GM12878 (cell line): ENCODE measurements at regions not wholly inside any gene's neighbourhood (a gene's known extent, or its start where the extent isn't known, plus 50 kb on each side); places are given as distances from the start of the nearest gene placed in this dataset.
"Not testable (repeated sequence)": the region's sequence is repeated elsewhere in the genome, so short reads cannot be mapped to it uniquely, and the experiment has no call there.

Source experiments
- ATAC-seq: fragments of 200-7000 bp; cut with Tn5 transposase; 3 replicates; pipeline ENCODE4 v1.9.1; 2020; ENCODE audit warnings: mild to moderate bottlenecking, moderate library complexity
- BruUV-seq: library from RNA; stranded (reverse); fragments of 400-500 nt; replicated peaks from 2 replicates; lab custom pipeline; 2021; lab: Mats Ljungman, UMichigan
- CTCF ChIA-PET: fragments of 300-600 bp; sonication (Branson Sonifier 250); formaldehyde crosslinking; extraction: SDS; loops from one replicate; lab custom pipeline; 2021; ENCODE audit warnings: inconsistent platforms; lab: Yijun Ruan, JAX
- POLR2A ChIA-PET: fragments of 350-600 bp; formaldehyde crosslinking; extraction: SDS; loops from one replicate; lab custom pipeline; 2021; ENCODE audit warnings: inconsistent platforms; lab: Charles Lee
- RAD21 ChIA-PET: fragments of 300-600 bp; sonication (Branson Sonifier 250); formaldehyde crosslinking; loops from one replicate; lab custom pipeline; 2023; ENCODE audit warnings: antibody characterized with exemption; ENCODE audit not compliant: unreplicated experiment; lab: Charles Lee
- SMC1A ChIA-PET: fragments of 300-600 bp; sonication (Branson Sonifier 250); formaldehyde crosslinking; loops from one replicate; lab custom pipeline; 2023; ENCODE audit not compliant: unreplicated experiment, uncharacterized antibody; lab: Charles Lee
- DNase-seq: peaks from one replicate; pipeline ENCODE4 v3.0.0-alpha.2; 2011; ENCODE audit warnings: low read depth, low spot score
- FAIRE-seq: peaks from 3 replicates; lab custom pipeline; 2011; peaks lifted over from hg19 to GRCh38; lab: Jason Lieb, UNC
- H2AFZ ChIP-seq: 2 replicates; pipeline ENCODE4 v1.6.0; 2011; ENCODE audit warnings: low read depth, low read length, control low read depth; ENCODE audit not compliant: control insufficient read depth
- H3K27ac ChIP-seq: 2 replicates; pipeline ENCODE4 v1.5.1; 2011; ENCODE audit warnings: control low read depth; ENCODE audit not compliant: control insufficient read depth, insufficient read depth
- H3K27me3 ChIP-seq, 2 experiments: replicated peaks in 1 of 2; 2 replicates each; pipeline versions ENCODE4 v1.6.0 to v1.6.1; 2011; ENCODE audit warnings: low read length in 1 of 2; ENCODE audit not compliant: control insufficient read depth in 2 of 2, insufficient read depth in 2 of 2
- H3K36me3 ChIP-seq, 2 experiments: 2 replicates each; pipeline ENCODE4 v1.5.1; 2011; ENCODE audit warnings: low read length in 1 of 2; ENCODE audit not compliant: control insufficient read depth in 2 of 2, insufficient read depth in 2 of 2
- H3K4me1 ChIP-seq: 2 replicates; pipeline ENCODE4 v1.6.1; 2011; ENCODE audit warnings: mild to moderate bottlenecking, low read length, moderate library complexity, mixed read lengths; ENCODE audit not compliant: control insufficient read depth, insufficient read depth
- H3K4me2 ChIP-seq: 2 replicates; pipeline ENCODE4 v1.6.0; 2011; ENCODE audit warnings: control low read depth; ENCODE audit not compliant: control insufficient read depth, insufficient read depth
- H3K4me3 ChIP-seq: fragments of 200-600 bp; sonication (generic); 2 replicates; pipeline ENCODE4 v1.5.1; 2016
- H3K79me2 ChIP-seq: 2 replicates; pipeline ENCODE4 v1.6.0; 2011; ENCODE audit warnings: low read length; ENCODE audit not compliant: control insufficient read depth, insufficient read depth
- H3K9ac ChIP-seq: 2 replicates; pipeline ENCODE4 v1.8.0; 2011; ENCODE audit warnings: low read length, control low read depth, mixed read lengths; ENCODE audit not compliant: control insufficient read depth, insufficient read depth
- H3K9me3 ChIP-seq: replicated peaks from 3 replicates; pipeline ENCODE4 v1.5.1; 2011; ENCODE audit warnings: mild to moderate bottlenecking, low read length; ENCODE audit not compliant: control insufficient read depth, insufficient read depth
- H4K20me1 ChIP-seq: 2 replicates; pipeline ENCODE4 v1.6.0; 2011; ENCODE audit not compliant: control insufficient read depth, insufficient read depth
- CREM ChIP-seq: IDR thresholded peaks from 2 replicates; pipeline ENCODE4 v1.6.1; 2014; ENCODE audit warnings: antibody characterized with exemption, low read depth
- FOXK2 ChIP-seq: fragments of 450-650 bp; IDR thresholded peaks from 2 replicates; pipeline ENCODE4 v1.6.1; 2017; ENCODE audit warnings: mild to moderate bottlenecking, moderate library complexity
- MTA3 ChIP-seq: IDR thresholded peaks from 2 replicates; pipeline ENCODE4 v1.6.1; 2012; ENCODE audit warnings: low read length, inconsistent platforms, borderline replicate concordance
- MXI1 ChIP-seq: fragments of 150-350 bp; IDR thresholded peaks from 2 replicates; pipeline ENCODE4 v1.6.1; 2011; ENCODE audit warnings: low read depth, mild to moderate bottlenecking, inconsistent platforms, low read length, improper control_type of control experiment
- POU2F2 ChIP-seq: IDR thresholded peaks from 3 replicates; pipeline ENCODE4 v1.6.1; 2011; ENCODE audit warnings: low read depth, mild to moderate bottlenecking, low read length, borderline replicate concordance
- RAD51 ChIP-seq: fragments of 450-650 bp; IDR thresholded peaks from 2 replicates; pipeline ENCODE4 v1.6.1; 2016; ENCODE audit warnings: moderate library complexity, mild to moderate bottlenecking, inconsistent platforms
- SIN3A ChIP-seq: IDR thresholded peaks from 2 replicates; pipeline ENCODE4 v1.6.1; 2012; ENCODE audit warnings: low read depth, low read length, improper control_type of control experiment
- SPI1 ChIP-seq: IDR thresholded peaks from 2 replicates; pipeline ENCODE4 v1.6.1; 2011; ENCODE audit warnings: low read depth, mild to moderate bottlenecking, low read length, moderate library complexity, borderline replicate concordance; ENCODE audit not compliant: insufficient read depth
- SREBF1 ChIP-seq: IDR thresholded peaks from 2 replicates; pipeline ENCODE4 v1.6.1; 2012; ENCODE audit warnings: mild to moderate bottlenecking, low read length
- SREBF2 ChIP-seq: IDR thresholded peaks from 2 replicates; pipeline ENCODE4 v1.6.1; 2012; ENCODE audit warnings: mild to moderate bottlenecking, low read length
- ZNF217 ChIP-seq: fragments of 450-650 bp; IDR thresholded peaks from 2 replicates; pipeline ENCODE4 v1.6.1; 2017; ENCODE audit warnings: antibody characterized with exemption, mild to moderate bottlenecking
- WGBS: methylation state at CpG from one replicate; pipeline ENCODE4 v1.1.6; 2016; ENCODE audit warnings: low lambda C conversion rate; ENCODE audit not compliant: insufficient replicate concordance, insufficient coverage; ENCODE audit errors: missing lambda C conversion rate; 5-methylcytosine and 5-hydroxymethylcytosine counted together
- in situ Hi-C: fragments of 300-500 bp; cut with MboI; formaldehyde crosslinking; loops from 9 replicates; pipeline ENCODE4 v1.14.3; 2018; ENCODE audit warnings: mixed read lengths
- intact Hi-C: fragments of 100-400 bp; cut with micrococcal nuclease; formaldehyde crosslinking; loops from one replicate; pipeline ENCODE4 v1.14.2; 2022; ENCODE audit not compliant: unreplicated experiment
- TF ChIP-seq, protein P1 (sequence below): IDR thresholded peaks from 2 replicates; pipeline ENCODE4 v1.6.1; 2012; ENCODE audit warnings: low read depth, low read length, improper control_type of control experiment
- TF ChIP-seq, protein P2 (sequence below): fragments of 450-650 bp; conservative IDR thresholded peaks from 2 replicates; pipeline ENCODE4 v1.6.1; 2017; ENCODE audit warnings: mild to moderate bottlenecking, moderate library complexity
- TF ChIP-seq, protein P3 (sequence below): fragments of 450-650 bp; IDR thresholded peaks from 2 replicates; pipeline ENCODE4 v1.6.1; 2016; ENCODE audit warnings: mild to moderate bottlenecking, moderate library complexity, borderline replicate concordance

DNA sequence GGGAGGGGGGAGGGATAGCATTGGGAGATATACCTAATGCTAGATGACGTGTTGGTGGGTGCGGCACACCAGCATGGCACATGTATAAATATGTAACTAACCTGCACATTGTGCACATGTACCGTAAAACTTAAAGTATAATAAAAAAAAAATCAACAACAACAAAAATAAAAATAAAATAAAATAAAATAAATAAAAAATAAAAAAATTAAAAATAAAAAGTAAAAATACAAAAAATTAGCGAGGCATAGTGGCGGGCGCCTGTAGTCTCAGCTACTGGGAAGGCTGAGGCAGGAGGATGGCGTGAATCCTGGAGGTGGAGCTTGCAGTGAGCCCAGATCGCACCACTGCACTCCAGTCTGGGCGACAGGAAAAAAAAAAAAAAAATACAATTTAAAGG is 650.0 kb upstream of the LRRTM4 start:
- H3K27me3 ChIP-seq, H3K9me3 ChIP-seq, DNase-seq, H3K36me3 ChIP-seq, H3K79me2 ChIP-seq, POLR2A ChIA-PET, CTCF ChIA-PET, BruUV-seq, RAD21 ChIA-PET, H3K27ac ChIP-seq, in situ Hi-C loops, intact Hi-C loops, H3K4me1 ChIP-seq, H4K20me1 ChIP-seq, FAIRE-seq, SMC1A ChIA-PET, H2AFZ ChIP-seq, H3K9ac ChIP-seq, ATAC-seq, H3K4me2 ChIP-seq, H3K4me3 ChIP-seq: not testable (repeated sequence)
- 61% methylated on average over 9 of the region's 9 CpGs for WGBS

DNA sequence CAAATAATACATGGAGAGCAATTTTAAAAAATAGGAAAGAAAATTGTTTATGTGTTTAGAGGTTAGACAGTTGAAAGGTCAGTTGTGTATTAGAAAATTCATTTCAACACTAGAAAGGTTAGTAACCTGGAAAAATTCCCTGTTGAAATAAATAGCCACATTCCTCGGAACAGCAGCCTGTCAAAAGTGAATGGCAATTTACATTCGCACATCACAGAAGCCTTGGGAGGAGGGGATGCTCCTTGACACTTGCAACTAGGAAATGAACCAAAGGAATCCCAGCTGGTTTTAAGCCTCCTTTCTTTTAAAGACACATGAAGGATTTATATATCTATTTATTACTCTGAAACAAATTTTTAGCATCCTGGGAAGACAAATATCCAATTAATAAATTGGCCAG is 653.5 kb upstream of the LRRTM4 start:
- intact Hi-C loops (no loop called here), in situ Hi-C loops (no loop called here)
- no peaks in the 10 kb centered on the region for H3K9me3 ChIP-seq
- FAIRE-seq (no peak), DNase-seq (no peak), ATAC-seq (no peak)
- H4K20me1 ChIP-seq, result no peaks in the 10 kb centered on the region
- H3K27ac ChIP-seq, result no peak overlapping the region
- RAD21 ChIA-PET, result no interaction called here
- no peaks in the 10 kb centered on the region for H3K79me2 ChIP-seq
- no peak overlapping the region for H3K4me3 ChIP-seq
- WGBS, result 15% methylated on average over 2 of the region's 2 CpGs
- H3K4me2 ChIP-seq, result no peak overlapping the region
- H3K9ac ChIP-seq, result no peak overlapping the region
- POLR2A ChIA-PET, result no interaction called here
- H3K36me3 ChIP-seq, result no peaks in the 10 kb centered on the region
- SMC1A ChIA-PET, result no interaction called here
- no peak overlapping the region for H2AFZ ChIP-seq
- no peaks in the 10 kb centered on the region for H3K27me3 ChIP-seq
- H3K4me1 ChIP-seq, result no peaks in the 10 kb centered on the region
- CTCF ChIA-PET, result no interaction called here
- BruUV-seq, result no TSS peak
- TF ChIP-seq, protein P1, sequence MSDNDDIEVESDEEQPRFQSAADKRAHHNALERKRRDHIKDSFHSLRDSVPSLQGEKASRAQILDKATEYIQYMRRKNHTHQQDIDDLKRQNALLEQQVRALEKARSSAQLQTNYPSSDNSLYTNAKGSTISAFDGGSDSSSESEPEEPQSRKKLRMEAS, result no peak
- TF ChIP-seq FOXK2 (no peak), POU2F2 (no peak), MXI1 (no peak), MTA3 (no peak), SREBF2 (no peak), RAD51 (no peak), ZNF217 (no peak), SPI1 (no peak), SREBF1 (no peak), SIN3A (no peak), CREM (no peak)
- TF ChIP-seq, protein P2, sequence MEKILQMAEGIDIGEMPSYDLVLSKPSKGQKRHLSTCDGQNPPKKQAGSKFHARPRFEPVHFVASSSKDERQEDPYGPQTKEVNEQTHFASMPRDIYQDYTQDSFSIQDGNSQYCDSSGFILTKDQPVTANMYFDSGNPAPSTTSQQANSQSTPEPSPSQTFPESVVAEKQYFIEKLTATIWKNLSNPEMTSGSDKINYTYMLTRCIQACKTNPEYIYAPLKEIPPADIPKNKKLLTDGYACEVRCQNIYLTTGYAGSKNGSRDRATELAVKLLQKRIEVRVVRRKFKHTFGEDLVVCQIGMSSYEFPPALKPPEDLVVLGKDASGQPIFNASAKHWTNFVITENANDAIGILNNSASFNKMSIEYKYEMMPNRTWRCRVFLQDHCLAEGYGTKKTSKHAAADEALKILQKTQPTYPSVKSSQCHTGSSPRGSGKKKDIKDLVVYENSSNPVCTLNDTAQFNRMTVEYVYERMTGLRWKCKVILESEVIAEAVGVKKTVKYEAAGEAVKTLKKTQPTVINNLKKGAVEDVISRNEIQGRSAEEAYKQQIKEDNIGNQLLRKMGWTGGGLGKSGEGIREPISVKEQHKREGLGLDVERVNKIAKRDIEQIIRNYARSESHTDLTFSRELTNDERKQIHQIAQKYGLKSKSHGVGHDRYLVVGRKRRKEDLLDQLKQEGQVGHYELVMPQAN, result no peak
- TF ChIP-seq, protein P3, sequence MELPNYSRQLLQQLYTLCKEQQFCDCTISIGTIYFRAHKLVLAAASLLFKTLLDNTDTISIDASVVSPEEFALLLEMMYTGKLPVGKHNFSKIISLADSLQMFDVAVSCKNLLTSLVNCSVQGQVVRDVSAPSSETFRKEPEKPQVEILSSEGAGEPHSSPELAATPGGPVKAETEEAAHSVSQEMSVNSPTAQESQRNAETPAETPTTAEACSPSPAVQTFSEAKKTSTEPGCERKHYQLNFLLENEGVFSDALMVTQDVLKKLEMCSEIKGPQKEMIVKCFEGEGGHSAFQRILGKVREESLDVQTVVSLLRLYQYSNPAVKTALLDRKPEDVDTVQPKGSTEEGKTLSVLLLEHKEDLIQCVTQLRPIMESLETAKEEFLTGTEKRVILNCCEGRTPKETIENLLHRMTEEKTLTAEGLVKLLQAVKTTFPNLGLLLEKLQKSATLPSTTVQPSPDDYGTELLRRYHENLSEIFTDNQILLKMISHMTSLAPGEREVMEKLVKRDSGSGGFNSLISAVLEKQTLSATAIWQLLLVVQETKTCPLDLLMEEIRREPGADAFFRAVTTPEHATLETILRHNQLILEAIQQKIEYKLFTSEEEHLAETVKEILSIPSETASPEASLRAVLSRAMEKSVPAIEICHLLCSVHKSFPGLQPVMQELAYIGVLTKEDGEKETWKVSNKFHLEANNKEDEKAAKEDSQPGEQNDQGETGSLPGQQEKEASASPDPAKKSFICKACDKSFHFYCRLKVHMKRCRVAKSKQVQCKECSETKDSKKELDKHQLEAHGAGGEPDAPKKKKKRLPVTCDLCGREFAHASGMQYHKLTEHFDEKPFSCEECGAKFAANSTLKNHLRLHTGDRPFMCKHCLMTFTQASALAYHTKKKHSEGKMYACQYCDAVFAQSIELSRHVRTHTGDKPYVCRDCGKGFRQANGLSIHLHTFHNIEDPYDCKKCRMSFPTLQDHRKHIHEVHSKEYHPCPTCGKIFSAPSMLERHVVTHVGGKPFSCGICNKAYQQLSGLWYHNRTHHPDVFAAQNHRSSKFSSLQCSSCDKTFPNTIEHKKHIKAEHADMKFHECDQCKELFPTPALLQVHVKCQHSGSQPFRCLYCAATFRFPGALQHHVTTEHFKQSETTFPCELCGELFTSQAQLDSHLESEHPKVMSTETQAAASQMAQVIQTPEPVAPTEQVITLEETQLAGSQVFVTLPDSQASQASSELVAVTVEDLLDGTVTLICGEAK, result no peak
